ENCODE measurements at regions not wholly inside any gene's neighbourhood (a gene's known extent, or its start where the extent isn't known, plus 50 kb on each side); places are given as distances from the start of the nearest gene placed in this dataset.

GRCh38 chr2:120561379-120562035 lies 174.2 kb upstream of the GLI2 start:
- peaks cover 0 to 14% (median 5%) of the 10 kb centered on the region in 3 donors for H3K4me1 ChIP-seq
- H3K36me3 ChIP-seq, result no peaks in the 10 kb centered on the region
- WGBS, 2 donors, result 57 to 69% methylated on average over 4 to 7 of the region's 11 CpGs
- DNase-seq, result no peak
- TF ChIP-seq POLR2A (IDR thresholded peaks at IDR 0.05) (no peak), CTCF (IDR thresholded peaks at IDR 0.05) (no peak)
- H3K9me3 ChIP-seq, result no peaks in the 10 kb centered on the region
- no peak overlapping the region for H3K27ac ChIP-seq
- no peak overlapping the region for H3K4me3 ChIP-seq
- intact Hi-C loops (cut with DNase I), result no loop called here
- H3K27me3 ChIP-seq, result peaks cover 0 to 60% (median 0%) of the 10 kb centered on the region in 4 donors

GRCh38 chr2:120562218-120563005 lies 173.3 kb upstream of the GLI2 start:
- 77 to 82% methylated on average over 9 to 11 of the region's 18 CpGs for WGBS, 2 donors

GRCh38 chr2:120563616-120564015 lies 172.1 kb upstream of the GLI2 start:
- H3K27me3 ChIP-seq, result peaks cover 0 to 53% (median 0%) of the 10 kb centered on the region in 4 donors
- H3K9me3 ChIP-seq, result no peaks in the 10 kb centered on the region
- peaks cover 0 to 20% (median 5%) of the 10 kb centered on the region in 3 donors for H3K4me1 ChIP-seq
- TF ChIP-seq POLR2A (IDR thresholded peaks at IDR 0.05) (no peak), CTCF (IDR thresholded peaks at IDR 0.05) (no peak)
- no peak overlapping the region for H3K4me3 ChIP-seq
- WGBS, 2 donors, result 82 to 88% methylated on average over 2 of the region's 2 CpGs
- DNase-seq, result no peak
- no peaks in the 10 kb centered on the region for H3K36me3 ChIP-seq
- intact Hi-C loops (cut with DNase I), result no loop called here
- no peak overlapping the region for H3K27ac ChIP-seq

More at GRCh38 chr2:120562218-120563005, 173.3 kb upstream of the GLI2 start:
- Histone ChIP-seq H3K27ac (no peak overlapping the region), H3K4me1 (peaks cover 0 to 20% (median 5%) of the 10 kb centered on the region in 3 donors), H3K36me3 (no peaks in the 10 kb centered on the region), H3K27me3 (peaks cover 0 to 58% (median 0%) of the 10 kb centered on the region in 4 donors), H3K9me3 (no peaks in the 10 kb centered on the region), H3K4me3 (no peak overlapping the region)
- intact Hi-C loops (cut with DNase I), result no loop called here
- no peak for TF ChIP-seq CTCF (IDR thresholded peaks at IDR 0.05)
- no peak for TF ChIP-seq POLR2A (IDR thresholded peaks at IDR 0.05)
- DNase-seq, result no peak

GRCh38 chr2:120564213-120565094 lies 171.2 kb upstream of the GLI2 start:
- DNase-seq, result no peak
- WGBS, 2 donors, result 26 to 62% methylated on average over 16 to 22 of the region's 23 CpGs
- intact Hi-C loops (cut with DNase I), result no loop called here
- Histone ChIP-seq H3K4me3 (no peak overlapping the region), H3K27me3 (peaks cover 0 to 48% (median 0%) of the 10 kb centered on the region in 4 donors), H3K36me3 (no peaks in the 10 kb centered on the region), H3K4me1 (peaks cover 0 to 20% (median 5%) of the 10 kb centered on the region in 3 donors), H3K9me3 (no peaks in the 10 kb centered on the region), H3K27ac (no peak overlapping the region)
- no peak for TF ChIP-seq CTCF (IDR thresholded peaks at IDR 0.05)
- no peak for TF ChIP-seq POLR2A (IDR thresholded peaks at IDR 0.05)

Measured in esophagus squamous epithelium (tissue), 5 donors.